HEK293 (cell line): ENCODE measurements at regions not wholly inside any gene's neighbourhood (a gene's known extent, or its start where the extent isn't known, plus 50 kb on each side); places are given as distances from the start of the nearest gene placed in this dataset.

Experiments used
- CTCF ChIA-PET: fragments of 350-600 bp; formaldehyde crosslinking; extraction: SDS; loops from one replicate; lab custom pipeline; 2021; ENCODE audit warnings: antibody characterized with exemption; lab: Yijun Ruan, JAX
- POLR2A ChIA-PET: fragments of 300-600 bp; formaldehyde crosslinking; extraction: SDS; loops from one replicate; lab custom pipeline; 2020; ENCODE audit warnings: antibody characterized with exemption, inconsistent platforms; lab: Yijun Ruan, JAX
- H3K27ac ChIP-seq: fragments of 200-500 bp; sonication (Bioruptor generic); 2 replicates; pipeline ENCODE4 v1.5.1; 2014; ENCODE audit warnings: low read depth, low read length, control low read depth, inconsistent platforms; ENCODE audit errors: extremely low read depth
- H3K36me3 ChIP-seq, 2 experiments: fragments of 200-500 bp in 1 of 2; sonication (Bioruptor generic) in 1 of 2; 1 replicate in 1 of 2; 2 replicates in 1 of 2; pipeline ENCODE4 v1.5.1; 2014 to 2017; ENCODE audit warnings: inconsistent platforms in 2 of 2, low read length in 2 of 2; ENCODE audit not compliant: control insufficient read depth in 2 of 2, insufficient read depth in 1 of 2
- H3K4me1 ChIP-seq: fragments of 200-500 bp; sonication (Bioruptor generic); 2 replicates; pipeline ENCODE4 v1.5.1; 2014; ENCODE audit warnings: mild to moderate bottlenecking, low read length, inconsistent platforms; ENCODE audit not compliant: control insufficient read depth, insufficient read depth
- H3K4me3 ChIP-seq: 2 replicates; pipeline ENCODE4 v1.5.1; 2011; ENCODE audit warnings: low read depth, mild to moderate bottlenecking, control low read depth, low read length, moderate library complexity
- H3K9me3 ChIP-seq: fragments of 200-500 bp; sonication (Bioruptor generic); 2 replicates; pipeline ENCODE4 v1.5.1; 2014; ENCODE audit warnings: low read depth, low read length, inconsistent platforms; ENCODE audit not compliant: control insufficient read depth, insufficient read depth
- HOXD13 ChIP-seq: sonication (generic); formaldehyde crosslinking; IDR thresholded peaks from 2 replicates; pipeline ENCODE4 v1.8.0; 2022; ENCODE audit warnings: missing genetic modification reagents, borderline replicate concordance
- KLF1 ChIP-seq: fragments of 450-650 bp; formaldehyde crosslinking; IDR thresholded peaks from 2 replicates; pipeline ENCODE4 v1.5.1; 2016; ENCODE audit warnings: missing biosample characterization, missing genetic modification characterization
- KLF9 ChIP-seq: fragments of 450-650 bp; formaldehyde crosslinking; IDR thresholded peaks from 2 replicates; pipeline ENCODE4 v1.5.1; 2016; ENCODE audit warnings: missing biosample characterization, missing genetic modification characterization, low read depth
- MZF1 ChIP-seq: fragments of 450-650 bp; formaldehyde crosslinking; IDR thresholded peaks from 2 replicates; pipeline ENCODE4 v1.5.1; 2017; ENCODE audit warnings: missing biosample characterization, missing genetic modification characterization, borderline replicate concordance
- REPIN1 ChIP-seq: fragments of 450-650 bp; formaldehyde crosslinking; IDR thresholded peaks from 2 replicates; pipeline ENCODE4 v1.5.1; 2017; ENCODE audit warnings: missing biosample characterization, missing genetic modification characterization, low read depth
- SCRT1 ChIP-seq: fragments of 450-650 bp; formaldehyde crosslinking; IDR thresholded peaks from 2 replicates; pipeline ENCODE4 v1.5.1; 2016; ENCODE audit warnings: missing biosample characterization, missing genetic modification characterization, borderline replicate concordance
- TCF7L2 ChIP-seq: IDR thresholded peaks from 2 replicates; pipeline ENCODE4 v1.6.1; 2011; ENCODE audit warnings: low read depth, mild to moderate bottlenecking, inconsistent platforms, low read length, moderate library complexity, borderline replicate concordance
- TRIM28 ChIP-seq: IDR thresholded peaks from 2 replicates; pipeline ENCODE4 v1.6.1; 2011; ENCODE audit warnings: low read length, control low read depth, borderline replicate concordance
- WT1 ChIP-seq: fragments of 450-650 bp; formaldehyde crosslinking; IDR thresholded peaks from 2 replicates; pipeline ENCODE4 v1.5.1; 2016; ENCODE audit warnings: missing biosample characterization, missing genetic modification characterization
- ZBTB17 ChIP-seq: fragments of 450-650 bp; formaldehyde crosslinking; IDR thresholded peaks from 2 replicates; pipeline ENCODE4 v1.5.1; 2016; ENCODE audit warnings: missing biosample characterization, missing genetic modification characterization
- ZBTB21 ChIP-seq: fragments of 450-650 bp; formaldehyde crosslinking; IDR thresholded peaks from 2 replicates; pipeline ENCODE4 v1.5.1; 2017; ENCODE audit warnings: missing biosample characterization, missing genetic modification characterization
- ZBTB8A ChIP-seq: fragments of 450-650 bp; formaldehyde crosslinking; IDR thresholded peaks from 2 replicates; pipeline ENCODE4 v1.5.1; 2016; ENCODE audit warnings: missing biosample characterization, missing genetic modification characterization
- ZFP69B ChIP-seq: fragments of 450-650 bp; formaldehyde crosslinking; IDR thresholded peaks from 2 replicates; pipeline ENCODE4 v1.5.1; 2016; ENCODE audit warnings: missing biosample characterization, missing genetic modification characterization
- ZNF140 ChIP-seq: fragments of 450-650 bp; formaldehyde crosslinking; IDR thresholded peaks from 2 replicates; pipeline ENCODE4 v1.5.1; 2016; ENCODE audit warnings: missing biosample characterization, missing genetic modification characterization
- ZNF221 ChIP-seq: fragments of 450-650 bp; formaldehyde crosslinking; IDR thresholded peaks from 2 replicates; pipeline ENCODE4 v1.5.1; 2017; ENCODE audit warnings: missing biosample characterization, missing genetic modification characterization, borderline replicate concordance
- ZNF274 ChIP-seq, 2 experiments: fragments of 200-500 bp in 1 of 2; fragments of 450-650 bp in 1 of 2; sonication (Bioruptor generic) in 1 of 2; formaldehyde crosslinking in 1 of 2; IDR thresholded peaks; 2 replicates each; pipeline versions ENCODE4 v1.5.1 to v1.6.1; 2014 to 2016; ENCODE audit warnings: borderline replicate concordance in 1 of 2, inconsistent platforms in 1 of 2, low read length in 1 of 2, missing biosample characterization in 1 of 2, missing genetic modification characterization in 1 of 2
- ZNF426 ChIP-seq: fragments of 450-650 bp; formaldehyde crosslinking; IDR thresholded peaks from 2 replicates; pipeline ENCODE4 v1.5.1; 2017; ENCODE audit warnings: missing biosample characterization, missing genetic modification characterization, mild to moderate bottlenecking, inconsistent platforms, moderate library complexity
- ZNF433 ChIP-seq: fragments of 450-650 bp; formaldehyde crosslinking; IDR thresholded peaks from 2 replicates; pipeline ENCODE4 v1.5.1; 2016; ENCODE audit warnings: missing biosample characterization, missing genetic modification characterization, low read depth
- ZNF529 ChIP-seq: fragments of 450-650 bp; formaldehyde crosslinking; IDR thresholded peaks from 2 replicates; pipeline ENCODE4 v1.5.1; 2017; ENCODE audit warnings: missing genetic modification characterization, missing biosample characterization; ENCODE audit not compliant: insufficient replicate concordance
- ZNF654 ChIP-seq: fragments of 450-650 bp; formaldehyde crosslinking; IDR thresholded peaks from 2 replicates; pipeline ENCODE4 v1.5.1; 2016; ENCODE audit warnings: low read depth, missing biosample characterization, missing genetic modification characterization
- ZNF677 ChIP-seq: fragments of 450-650 bp; IDR thresholded peaks from 2 replicates; pipeline ENCODE4 v1.5.0; 2018; ENCODE audit warnings: missing biosample characterization, mild to moderate bottlenecking, missing genetic modification characterization, moderate library complexity
- ZNF76 ChIP-seq: fragments of 450-650 bp; formaldehyde crosslinking; IDR thresholded peaks from 2 replicates; pipeline ENCODE4; 2016; ENCODE audit warnings: low read depth, missing biosample characterization, missing genetic modification characterization, borderline replicate concordance
- ZNF768 ChIP-seq: fragments of 450-650 bp; formaldehyde crosslinking; IDR thresholded peaks from 2 replicates; pipeline ENCODE4 v1.5.1; 2018; ENCODE audit warnings: missing biosample characterization, mild to moderate bottlenecking, missing genetic modification characterization
- ZNF777 ChIP-seq: fragments of 450-650 bp; formaldehyde crosslinking; IDR thresholded peaks from 2 replicates; pipeline ENCODE4 v1.5.1; 2017; ENCODE audit warnings: missing biosample characterization, missing genetic modification characterization, borderline replicate concordance
- ZNF843 ChIP-seq: fragments of 450-650 bp; formaldehyde crosslinking; IDR thresholded peaks from 2 replicates; pipeline ENCODE4 v1.5.1; 2016; ENCODE audit warnings: missing biosample characterization, missing genetic modification characterization
- ZSCAN30 ChIP-seq: fragments of 450-650 bp; IDR thresholded peaks from 2 replicates; pipeline ENCODE4 v1.5.1; 2018; ENCODE audit warnings: missing biosample characterization, mild to moderate bottlenecking, missing genetic modification characterization, moderate library complexity
- TF ChIP-seq, protein P1 (sequence below): fragments of 450-650 bp; formaldehyde crosslinking; IDR thresholded peaks from 2 replicates; pipeline ENCODE4 v1.5.1; 2016; ENCODE audit warnings: missing biosample characterization, missing genetic modification characterization
- TF ChIP-seq, protein P2 (sequence below): fragments of 450-650 bp; IDR thresholded peaks from 2 replicates; pipeline ENCODE4 v1.5.1; 2018; ENCODE audit warnings: missing biosample characterization, mild to moderate bottlenecking, missing genetic modification characterization
- TF ChIP-seq, protein P3 (sequence below): fragments of 450-650 bp; formaldehyde crosslinking; IDR thresholded peaks from 2 replicates; pipeline ENCODE4 v1.5.1; 2017; ENCODE audit warnings: missing biosample characterization, missing genetic modification characterization

DNA sequence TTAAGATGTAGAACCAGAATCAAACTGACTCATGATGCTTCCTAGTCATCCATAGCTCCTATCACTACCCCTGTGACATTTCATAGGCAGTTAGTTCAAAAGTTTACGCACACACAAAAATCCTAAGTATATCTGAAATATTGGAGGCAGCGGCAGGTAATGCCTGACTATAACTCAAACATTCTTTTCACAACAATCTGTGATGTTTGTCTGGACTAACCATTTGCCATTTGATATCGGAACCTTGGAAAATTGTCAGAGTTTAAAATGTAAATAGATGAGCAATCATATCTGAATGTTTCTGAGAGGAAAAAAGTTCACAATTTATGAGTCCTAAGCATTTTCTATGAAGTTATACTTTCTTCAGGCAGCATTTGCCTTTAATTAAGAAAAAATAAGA lies 1078.2 kb downstream of the EPHA7 start (continued):
- TF ChIP-seq REPIN1 (tag by site-specific recombination) (no peak), SCRT1 (no peak), HOXD13 (CRISPR knock-in tag) (no peak), ZNF777 (tag by site-specific recombination) (no peak)

DNA sequence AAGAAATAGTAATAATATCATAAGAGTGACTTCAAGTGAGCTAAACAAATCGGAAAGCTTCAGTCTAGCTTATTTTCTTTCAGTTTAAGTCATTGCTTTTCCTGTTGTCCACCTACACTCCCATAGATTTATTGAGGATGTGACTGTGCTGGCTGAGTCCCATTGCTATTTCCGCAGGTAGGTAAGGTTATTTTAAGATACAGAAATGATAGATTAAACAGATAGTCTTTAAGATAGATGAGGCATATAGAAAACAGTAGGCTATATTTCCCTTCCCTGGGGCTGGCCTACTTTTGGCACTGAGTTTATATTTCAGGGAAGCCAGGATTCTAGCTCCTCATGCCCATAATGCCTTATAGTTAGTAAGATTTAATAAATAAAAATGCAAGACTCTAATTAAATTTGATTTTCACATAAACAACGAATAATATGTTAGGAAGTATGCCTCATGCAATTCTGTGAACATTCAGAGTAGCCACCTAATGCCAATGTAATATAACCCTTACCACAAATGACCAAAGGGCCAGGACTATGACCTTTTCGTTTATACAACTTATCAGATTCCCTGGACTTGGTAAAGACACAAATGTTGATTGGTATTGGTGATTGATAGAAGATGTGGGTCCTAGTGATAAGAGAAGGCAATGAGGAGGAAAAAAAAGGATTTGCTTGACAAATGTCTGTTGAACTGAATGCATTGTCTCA lies 1079.3 kb downstream of the EPHA7 start:
- H3K4me3 ChIP-seq = no peak overlapping the region
- ChIA-PET POLR2A (no interaction called here), CTCF (no interaction called here)
- no peaks in the 10 kb centered on the region for H3K4me1 ChIP-seq
- TF ChIP-seq, protein P1, sequence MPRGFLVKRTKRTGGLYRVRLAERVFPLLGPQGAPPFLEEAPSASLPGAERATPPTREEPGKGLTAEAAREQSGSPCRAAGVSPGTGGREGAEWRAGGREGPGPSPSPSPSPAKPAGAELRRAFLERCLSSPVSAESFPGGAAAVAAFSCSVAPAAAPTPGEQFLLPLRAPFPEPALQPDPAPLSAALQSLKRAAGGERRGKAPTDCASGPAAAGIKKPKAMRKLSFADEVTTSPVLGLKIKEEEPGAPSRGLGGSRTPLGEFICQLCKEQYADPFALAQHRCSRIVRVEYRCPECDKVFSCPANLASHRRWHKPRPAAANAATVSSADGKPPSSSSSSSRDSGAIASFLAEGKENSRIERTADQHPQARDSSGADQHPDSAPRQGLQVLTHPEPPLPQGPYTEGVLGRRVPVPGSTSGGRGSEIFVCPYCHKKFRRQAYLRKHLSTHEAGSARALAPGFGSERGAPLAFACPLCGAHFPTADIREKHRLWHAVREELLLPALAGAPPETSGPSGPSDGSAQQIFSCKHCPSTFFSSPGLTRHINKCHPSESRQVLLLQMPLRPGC = no peak
- TF ChIP-seq TCF7L2 (no peak), MZF1 (no peak), ZNF140 (tag by site-specific recombination) (no peak), ZNF76 (no peak), ZNF654 (no peak), ZBTB17 (no peak), ZNF221 (no peak), ZBTB21 (tag by site-specific recombination) (no peak), KLF9 (tag by site-specific recombination) (no peak), ZNF274 (IDR thresholded peaks at IDR 0.05; ENCODE audit: low read length) (no peak), ZNF274 (tag by site-specific recombination; IDR thresholded peaks at IDR 0.05; ENCODE audit: borderline replicate concordance) (no peak), ZNF677 (tag by site-specific recombination) (no peak)
- TF ChIP-seq, protein P2, sequence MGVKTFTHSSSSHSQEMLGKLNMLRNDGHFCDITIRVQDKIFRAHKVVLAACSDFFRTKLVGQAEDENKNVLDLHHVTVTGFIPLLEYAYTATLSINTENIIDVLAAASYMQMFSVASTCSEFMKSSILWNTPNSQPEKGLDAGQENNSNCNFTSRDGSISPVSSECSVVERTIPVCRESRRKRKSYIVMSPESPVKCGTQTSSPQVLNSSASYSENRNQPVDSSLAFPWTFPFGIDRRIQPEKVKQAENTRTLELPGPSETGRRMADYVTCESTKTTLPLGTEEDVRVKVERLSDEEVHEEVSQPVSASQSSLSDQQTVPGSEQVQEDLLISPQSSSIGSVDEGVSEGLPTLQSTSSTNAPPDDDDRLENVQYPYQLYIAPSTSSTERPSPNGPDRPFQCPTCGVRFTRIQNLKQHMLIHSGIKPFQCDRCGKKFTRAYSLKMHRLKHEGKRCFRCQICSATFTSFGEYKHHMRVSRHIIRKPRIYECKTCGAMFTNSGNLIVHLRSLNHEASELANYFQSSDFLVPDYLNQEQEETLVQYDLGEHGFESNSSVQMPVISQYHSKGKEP (tag by site-specific recombination) = no peak
- TF ChIP-seq, protein P3, sequence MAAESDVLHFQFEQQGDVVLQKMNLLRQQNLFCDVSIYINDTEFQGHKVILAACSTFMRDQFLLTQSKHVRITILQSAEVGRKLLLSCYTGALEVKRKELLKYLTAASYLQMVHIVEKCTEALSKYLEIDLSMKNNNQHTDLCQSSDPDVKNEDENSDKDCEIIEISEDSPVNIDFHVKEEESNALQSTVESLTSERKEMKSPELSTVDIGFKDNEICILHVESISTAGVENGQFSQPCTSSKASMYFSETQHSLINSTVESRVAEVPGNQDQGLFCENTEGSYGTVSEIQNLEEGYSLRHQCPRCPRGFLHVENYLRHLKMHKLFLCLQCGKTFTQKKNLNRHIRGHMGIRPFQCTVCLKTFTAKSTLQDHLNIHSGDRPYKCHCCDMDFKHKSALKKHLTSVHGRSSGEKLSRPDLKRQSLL (tag by site-specific recombination) = no peak
- no peaks in the 10 kb centered on the region for H3K36me3 ChIP-seq
- H3K9me3 ChIP-seq = no peaks in the 10 kb centered on the region
- no peak overlapping the region for H3K27ac ChIP-seq

DNA sequence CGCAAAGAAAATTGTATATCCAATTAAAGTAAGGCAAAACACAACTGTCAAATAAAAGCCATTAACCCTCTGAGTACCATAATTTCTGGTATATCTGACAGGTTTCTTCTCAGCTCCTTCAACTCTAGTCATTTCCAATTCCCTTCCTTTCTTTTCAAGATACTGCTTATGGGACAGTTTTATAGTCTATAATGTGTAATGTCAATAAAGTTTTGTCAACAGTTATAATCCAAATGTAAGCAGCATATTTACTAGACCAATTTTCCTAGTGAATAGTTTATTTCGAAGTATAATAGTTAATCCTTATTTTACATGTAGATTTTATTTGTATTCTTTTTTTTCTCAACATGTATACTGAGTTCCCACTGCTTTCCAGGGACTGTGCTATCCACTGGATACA lies 1081.8 kb downstream of the EPHA7 start:
- no peak overlapping the region for H3K4me3 ChIP-seq
- CTCF ChIA-PET = no interaction called here
- no peaks in the 10 kb centered on the region for H3K36me3 ChIP-seq
- no peaks in the 10 kb centered on the region for H3K9me3 ChIP-seq
- TF ChIP-seq, protein P3 (tag by site-specific recombination) = no peak
- TF ChIP-seq TRIM28 (no peak), ZNF433 (tag by site-specific recombination) (no peak), ZFP69B (tag by site-specific recombination) (no peak), ZBTB8A (tag by site-specific recombination) (no peak), ZNF843 (no peak), ZNF768 (no peak), WT1 (tag by site-specific recombination) (no peak), ZSCAN30 (tag by site-specific recombination) (no peak), ZNF426 (no peak), ZNF529 (tag by site-specific recombination) (no peak), KLF1 (no peak)
- no peak overlapping the region for H3K27ac ChIP-seq
- H3K4me1 ChIP-seq = no peaks in the 10 kb centered on the region
- POLR2A ChIA-PET = no interaction called here
